ENCODE measurements at regions not wholly inside any gene's neighbourhood (a gene's known extent, or its start where the extent isn't known, plus 50 kb on each side); places are given as distances from the start of the nearest gene placed in this dataset.

DNA sequence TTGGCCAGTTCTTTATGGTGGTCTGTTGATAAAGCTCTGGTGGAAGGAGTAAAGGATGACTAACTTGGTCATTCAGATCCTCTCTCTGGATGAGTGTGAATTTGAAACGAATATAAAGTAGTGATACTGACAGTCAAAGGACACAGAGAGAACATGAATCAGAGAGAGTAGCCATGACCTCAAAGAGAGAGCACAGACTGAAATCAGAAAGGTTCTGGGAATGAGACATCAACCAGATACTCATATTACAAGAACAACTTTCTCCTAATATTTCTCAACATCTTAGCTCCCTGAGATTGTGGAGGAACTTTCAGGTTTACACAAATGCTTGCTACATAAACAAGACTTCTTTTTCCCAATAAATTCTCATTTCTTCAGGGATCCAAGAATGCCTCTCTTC is 849.1 kb upstream of the CHAC2 start:
- no peak for DNase-seq

DNA sequence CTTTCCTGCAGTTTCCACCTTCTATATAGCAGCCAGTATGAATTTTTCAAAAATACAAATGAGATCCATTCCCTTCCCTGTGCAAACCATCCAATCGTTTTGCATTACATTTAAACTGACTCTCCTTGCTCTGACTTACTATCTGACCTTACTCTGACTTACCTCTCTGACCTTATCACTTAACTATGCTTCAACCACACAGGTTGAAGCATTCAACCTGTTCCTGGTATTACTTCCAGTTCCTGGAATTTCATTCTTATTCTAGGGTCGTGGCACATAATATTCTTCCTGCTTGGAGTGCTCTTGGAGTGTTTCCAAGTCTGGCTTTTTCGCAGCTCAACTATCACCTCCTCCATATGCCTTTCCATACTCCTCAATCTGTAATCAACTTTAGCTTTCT is 850.6 kb upstream of the CHAC2 start:
- no peak for DNase-seq

- DNase-seq, result no peak
Observed at GRCh38 chr2:52904355-52904891, 863.2 kb upstream of the CHAC2 start.

- no peak for DNase-seq
Observed at GRCh38 chr2:52897511-52898044, 870.0 kb upstream of the CHAC2 start.

DNA sequence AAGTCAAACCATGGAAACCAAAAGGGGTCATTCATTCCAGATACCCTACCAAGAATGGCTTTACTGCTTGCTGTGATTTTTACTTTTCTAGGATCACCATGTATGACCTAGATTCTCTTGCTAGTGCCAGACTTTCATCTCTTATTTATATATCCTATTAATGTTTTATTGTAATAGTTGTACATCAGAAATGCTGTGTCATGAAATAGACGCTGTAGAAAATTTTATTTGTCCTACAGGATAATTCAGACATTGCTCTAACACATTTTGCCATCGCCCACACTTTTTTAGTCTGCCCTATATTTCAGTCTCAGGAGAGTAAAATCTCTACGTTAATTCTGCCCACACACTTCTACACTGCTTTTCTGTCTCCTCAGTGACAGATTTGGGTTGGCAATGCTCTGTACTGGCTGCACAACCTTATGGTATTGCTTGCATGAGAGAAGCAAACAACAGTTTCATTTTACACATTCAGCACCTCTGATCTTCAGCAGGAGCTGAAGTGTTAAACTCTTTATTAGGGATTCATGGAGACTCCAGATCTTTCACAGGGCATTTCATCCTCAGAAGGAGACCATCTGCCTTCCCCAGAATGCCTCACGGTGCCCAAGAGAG is 871.8 kb upstream of the CHAC2 start:
- DNase-seq, result no peak

- DNase-seq, result no peak
Observed at GRCh38 chr2:52886556-52886955, 881.0 kb upstream of the CHAC2 start.

- no peak for DNase-seq
Observed at GRCh38 chr2:52884761-52885352, 882.7 kb upstream of the CHAC2 start.

DNA sequence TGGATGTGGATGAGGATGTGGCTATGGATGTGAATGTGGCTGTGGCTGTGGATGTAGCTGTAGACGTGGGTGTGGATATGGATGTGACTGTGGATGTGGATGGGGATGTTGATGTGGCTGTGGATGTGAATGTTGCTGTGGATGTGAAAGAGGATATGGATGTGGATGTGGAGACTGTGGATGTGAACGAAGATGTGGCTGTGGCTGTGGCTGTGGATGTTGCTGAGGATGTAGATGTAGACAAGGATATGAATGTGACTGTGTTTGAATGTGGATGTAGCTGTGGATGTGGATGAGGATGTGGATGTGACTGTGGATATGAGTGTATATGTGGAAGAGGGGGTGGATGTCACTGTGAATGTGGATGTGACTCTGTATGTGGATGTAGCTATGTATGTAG is 884.6 kb upstream of the CHAC2 start:
- DNase-seq, result no peak

DNA sequence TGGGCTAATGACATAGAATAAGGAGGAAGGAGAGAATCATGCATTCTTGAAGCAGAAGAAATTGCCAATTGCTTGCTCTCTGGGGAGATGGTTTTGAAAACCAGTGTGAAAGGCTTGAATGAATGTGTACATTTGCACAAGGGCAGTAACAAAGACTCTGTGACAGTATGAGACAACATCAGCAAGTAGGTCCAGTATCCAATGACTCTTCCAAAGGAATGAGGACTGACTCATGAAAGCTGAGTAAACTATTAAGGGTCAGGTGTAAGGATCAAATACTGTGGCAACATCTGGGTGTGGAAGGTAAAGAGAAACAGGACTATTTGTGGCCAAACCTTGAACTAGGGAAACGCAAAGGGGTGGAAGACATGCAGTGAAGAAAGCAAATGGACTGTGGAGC is 886.0 kb upstream of the CHAC2 start:
- DNase-seq, result no peak

- no peak for DNase-seq
Observed at GRCh38 chr2:52880872-52881271, 886.7 kb upstream of the CHAC2 start.

DNA sequence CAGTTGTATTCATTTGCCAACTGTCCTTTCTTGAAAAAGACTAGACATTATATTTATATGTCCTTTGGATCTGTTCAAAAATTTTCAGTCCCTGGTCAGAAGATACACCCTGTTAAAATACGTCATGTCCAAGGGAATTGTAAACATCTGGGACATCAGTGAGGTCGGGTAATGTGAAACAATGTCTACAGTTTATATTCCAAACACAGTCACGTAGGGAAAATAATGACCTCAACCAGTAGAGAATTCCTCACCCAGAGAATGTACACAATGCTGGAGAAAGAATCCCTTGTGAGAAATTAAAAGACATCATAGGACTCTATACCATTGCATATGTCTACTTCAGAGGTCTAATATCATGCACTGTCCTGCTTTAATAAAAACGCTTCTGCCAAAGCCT is 888.0 kb upstream of the CHAC2 start:
- no peak for DNase-seq

DNA sequence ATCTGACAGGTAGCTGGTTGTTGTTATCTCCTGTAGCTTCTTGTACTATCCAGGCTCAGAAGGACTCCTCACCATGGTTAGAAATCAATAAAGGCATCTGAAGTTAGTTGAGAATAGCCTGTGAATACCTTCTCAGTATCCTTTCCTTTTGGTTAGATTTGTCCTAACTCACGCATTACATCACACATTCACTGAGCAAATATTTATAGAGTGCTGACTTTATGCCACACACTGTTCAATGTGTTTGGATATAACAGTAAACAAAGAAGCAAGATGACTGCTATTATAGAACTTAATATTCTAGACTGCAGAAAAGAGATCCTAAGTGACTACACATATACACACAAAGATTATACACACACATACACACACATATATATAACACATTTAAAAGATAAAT is 889.9 kb upstream of the CHAC2 start:
- no peak for DNase-seq

DNA sequence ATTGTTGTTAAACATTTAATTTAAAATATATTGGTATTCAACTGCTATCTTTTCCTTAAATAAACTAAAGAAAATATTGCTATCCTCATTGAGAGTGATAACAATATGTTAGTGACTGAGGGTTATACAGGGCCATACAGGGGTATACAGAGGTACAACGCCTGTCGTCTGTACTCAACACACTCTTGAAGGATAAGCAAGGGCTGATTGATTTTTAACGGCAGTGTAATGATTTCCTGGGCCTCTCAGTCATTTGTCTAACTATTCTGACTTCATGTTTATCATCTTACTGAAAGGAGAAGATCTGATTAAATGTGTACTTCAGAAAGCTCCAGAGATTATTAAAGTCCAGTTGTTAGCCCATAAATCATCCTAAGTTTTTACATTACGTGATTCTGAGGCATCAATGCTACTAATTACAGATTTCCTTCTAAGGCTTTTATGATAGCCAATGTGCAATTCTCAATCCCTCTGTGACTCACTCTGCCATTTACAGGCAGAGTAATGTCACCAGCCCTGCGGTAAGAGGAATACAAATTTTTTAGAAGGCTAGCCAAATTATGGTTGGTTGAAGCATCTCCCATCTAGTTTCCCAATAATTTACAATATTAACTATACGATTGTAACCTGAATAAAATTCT is 893.0 kb upstream of the CHAC2 start:
- DNase-seq, result no peak

- no peak for DNase-seq
Observed at GRCh38 chr2:52862801-52863200, 904.8 kb upstream of the CHAC2 start.

DNA sequence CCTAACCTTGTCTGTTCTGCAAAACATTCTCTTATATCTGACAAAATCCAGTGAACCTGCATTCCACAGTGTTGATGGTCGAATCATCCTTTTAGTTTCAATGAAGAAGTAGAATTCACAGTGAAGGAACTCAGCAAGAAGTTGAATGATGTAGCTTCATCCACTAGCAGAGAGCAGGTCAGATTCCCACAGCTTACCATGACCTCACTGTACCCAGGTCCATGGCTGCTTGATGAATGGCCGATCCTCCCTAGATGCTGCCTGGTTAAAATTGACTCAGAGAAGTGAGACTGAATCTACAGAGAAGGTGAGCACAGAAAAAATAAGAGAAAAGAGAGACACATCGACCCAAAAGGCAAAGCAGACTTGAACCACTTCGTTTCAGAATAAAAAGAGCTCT is 906.0 kb upstream of the CHAC2 start:
- no peak for DNase-seq

DNA sequence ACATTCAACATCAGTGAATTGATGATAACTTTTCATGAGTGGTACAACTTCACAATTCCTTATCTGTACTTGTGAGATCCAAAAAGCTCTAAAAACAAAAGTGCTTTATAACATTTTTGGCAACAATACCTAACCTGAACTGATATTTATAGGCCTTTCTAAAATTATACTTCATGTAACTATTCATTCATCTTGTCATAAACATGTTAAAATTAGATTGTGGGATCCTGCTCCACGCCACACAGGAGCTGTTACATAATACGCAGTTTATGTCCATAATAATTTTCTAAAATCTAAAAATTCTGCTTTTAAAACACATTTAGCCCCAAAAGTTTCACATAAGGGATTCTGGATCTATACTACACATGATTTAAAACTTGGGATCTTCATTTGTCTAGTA is 908.5 kb upstream of the CHAC2 start:
- DNase-seq, result no peak

DNA sequence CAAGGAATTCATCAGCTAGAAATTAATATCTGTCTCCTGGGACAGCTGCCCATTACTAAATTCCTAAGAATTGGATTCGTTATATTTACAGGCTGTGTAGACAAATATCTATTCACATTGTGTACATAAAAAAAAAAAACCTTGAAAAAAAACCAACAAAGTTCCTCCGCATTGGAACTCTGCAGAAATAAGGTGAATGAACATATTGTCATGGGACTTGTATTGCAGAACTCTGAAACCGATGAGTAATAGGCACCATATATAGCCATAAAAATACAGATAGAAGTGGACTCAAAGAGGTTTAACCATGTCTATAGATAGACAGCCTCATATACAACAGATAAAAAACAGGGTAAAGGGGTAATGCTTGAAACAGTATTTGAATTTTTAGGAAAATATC is 909.9 kb upstream of the CHAC2 start:
- no peak for DNase-seq

- no peak for DNase-seq
Observed at GRCh38 chr2:52852006-52852405, 915.6 kb upstream of the CHAC2 start.

- no peak for DNase-seq
Observed at GRCh38 chr2:52844701-52845423, 922.7 kb upstream of the CHAC2 start.

GRCh38 chr2:52835909-52836308 is 931.7 kb upstream of the CHAC2 start:
- no peak for DNase-seq

DNA sequence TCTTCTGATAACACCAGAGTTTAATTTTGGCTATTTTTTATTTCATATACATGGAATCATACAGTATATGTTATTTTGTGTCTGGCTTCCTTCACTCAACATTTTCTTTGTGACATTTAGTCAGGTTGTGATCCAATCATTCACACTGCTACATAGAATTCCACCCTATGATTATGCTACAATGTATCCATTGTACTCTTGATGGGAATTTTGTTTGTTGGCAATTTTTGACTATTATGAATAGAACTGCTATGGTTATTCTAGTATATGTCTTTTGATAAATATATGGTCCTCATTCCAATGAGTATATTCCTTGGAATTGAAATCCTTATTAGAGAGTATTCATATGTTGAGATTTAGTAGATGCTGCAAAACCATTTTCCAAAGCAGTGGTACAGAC is 936.4 kb upstream of the CHAC2 start:
- DNase-seq, result no peak

GRCh38 chr2:52828112-52828511 is 939.5 kb upstream of the CHAC2 start:
- no peak for DNase-seq

DNA sequence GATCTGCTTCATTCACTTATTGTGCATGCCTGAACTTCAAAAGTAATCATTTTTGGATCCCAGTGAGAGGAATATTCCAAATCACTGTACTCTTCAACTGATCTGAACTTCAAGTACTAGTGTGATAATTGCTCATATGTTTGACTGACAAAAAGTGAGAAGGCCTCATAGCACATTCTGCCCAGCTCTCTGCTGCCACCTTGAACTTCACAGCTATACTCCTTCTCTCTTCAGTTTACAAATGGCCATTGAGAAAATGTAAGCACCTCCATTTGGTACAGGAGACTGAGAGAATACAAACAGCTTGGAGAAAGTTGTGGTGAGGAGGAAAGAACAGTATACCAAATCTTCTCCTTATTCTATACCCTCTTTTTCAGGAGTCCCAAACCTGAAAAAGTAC is 946.0 kb upstream of the CHAC2 start:
- DNase-seq, result no peak

DNA sequence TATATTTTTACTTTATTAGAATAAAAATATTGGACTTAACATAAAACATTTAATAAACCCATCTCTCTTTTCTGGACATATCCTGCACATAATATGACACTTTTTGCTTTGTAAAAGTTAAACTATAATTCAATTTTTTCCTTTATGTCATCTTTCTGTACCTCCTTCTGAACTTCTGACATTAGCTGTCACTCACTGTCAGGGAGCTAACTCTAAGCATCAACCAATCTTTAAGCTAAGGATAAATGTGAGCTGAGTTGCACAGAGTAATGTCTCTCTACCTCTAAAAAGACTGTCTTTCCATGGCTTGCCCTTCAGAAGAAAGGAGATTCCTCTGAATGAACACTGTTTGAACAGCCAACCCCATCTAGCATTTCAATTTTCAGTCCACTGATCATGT is 948.6 kb upstream of the CHAC2 start:
- no peak for DNase-seq
